ENCODE measurements at regions not wholly inside any gene's neighbourhood (a gene's known extent, or its start where the extent isn't known, plus 50 kb on each side); places are given as distances from the start of the nearest gene placed in this dataset.

GRCh38 chr2:75428646-75429443 lies 131.9 kb downstream of the EVA1A start:
- TF ChIP-seq EZH2 (IDR thresholded peaks at IDR 0.05) = no peak
- TF ChIP-seq CTCF (IDR thresholded peaks at IDR 0.05) = no peak
- no peak for TF ChIP-seq EZH2phosphoT487 (IDR thresholded peaks at IDR 0.05)

Data from neural progenitor cell (in vitro differentiated cells).